HepG2 (cell line): ENCODE measurements at regions not wholly inside any gene's neighbourhood (a gene's known extent, or its start where the extent isn't known, plus 50 kb on each side); places are given as distances from the start of the nearest gene placed in this dataset.

Experiments
- ATAC-seq: fragments of 200-7000 bp; cut with Tn5 transposase; 3 replicates; pipeline ENCODE4 v1.9.1; 2020; ENCODE audit warnings: mild to moderate bottlenecking, moderate library complexity
- BruUV-seq: library from RNA; stranded (reverse); fragments of 400-500 nt; replicated peaks from 2 replicates; lab custom pipeline; 2021; lab: Mats Ljungman, UMichigan
- CTCF ChIA-PET: fragments of 300-600 bp; formaldehyde crosslinking; extraction: SDS; loops from one replicate; lab custom pipeline; 2021; ENCODE audit warnings: low total read pairs, inconsistent platforms, low intra/inter-chr PET ratio; lab: Yijun Ruan, JAX
- POLR2A ChIA-PET: fragments of 350-600 bp; sonication (Branson Sonifier 250); formaldehyde crosslinking; loops from one replicate; lab custom pipeline; 2020; ENCODE audit warnings: antibody characterized with exemption, inconsistent platforms; lab: Yijun Ruan, JAX
- DNase-seq: peaks from one replicate; pipeline ENCODE4 v3.0.0-alpha.2; 2015; ENCODE audit warnings: low spot score
- FAIRE-seq: peaks from 3 replicates; lab custom pipeline; 2011; peaks lifted over from hg19 to GRCh38; lab: Jason Lieb, UNC
- H2AFZ ChIP-seq: one replicate; pipeline ENCODE4 v1.6.1; 2011; ENCODE audit warnings: low read length, inconsistent platforms
- H3K27ac ChIP-seq: fragments of 300-600 bp; 3 replicates; pipeline ENCODE4 v1.8.0; 2011; ENCODE audit warnings: mixed run types, mild to moderate bottlenecking, mixed read lengths, low read length, inconsistent platforms; ENCODE audit not compliant: insufficient read depth; ENCODE audit errors: extremely low read length
- H3K27me3 ChIP-seq, 2 experiments: fragments of 200-600 bp in 1 of 2; 2 replicates in 1 of 2; 3 replicates in 1 of 2; pipeline versions ENCODE4 v1.6.0 to v1.8.0; 2011; ENCODE audit warnings: low read length in 2 of 2, mild to moderate bottlenecking in 2 of 2, moderate library complexity in 2 of 2, inconsistent platforms in 1 of 2; ENCODE audit not compliant: insufficient read depth in 2 of 2, control insufficient read depth in 1 of 2
- H3K36me3 ChIP-seq, 2 experiments: fragments of 200-600 bp in 1 of 2; replicated peaks in 1 of 2; 2 replicates in 1 of 2; 3 replicates in 1 of 2; pipeline versions ENCODE4 v1.5.1 to v1.8.0; 2011; ENCODE audit warnings: low read length in 2 of 2, inconsistent platforms in 1 of 2; ENCODE audit not compliant: insufficient read depth in 2 of 2, control insufficient read depth in 1 of 2
- H3K4me1 ChIP-seq: 2 replicates; pipeline ENCODE4 v1.5.1; 2012; ENCODE audit warnings: low read length, inconsistent platforms; ENCODE audit not compliant: insufficient read depth
- H3K4me2 ChIP-seq: 2 replicates; pipeline ENCODE4 v1.6.0; 2011; ENCODE audit warnings: low read depth, low read length, inconsistent platforms
- H3K4me3 ChIP-seq, 3 experiments: fragments of 200-600 bp in 1 of 3; sonication (generic), shearing (Covaris generic) in 1 of 3; replicated peaks in 1 of 3; 2 replicates each; pipeline ENCODE4 v1.5.1; 2011 to 2016; ENCODE audit warnings: low read length in 3 of 3, inconsistent platforms in 2 of 3, low read depth in 2 of 3, mild to moderate bottlenecking in 2 of 3, control low read depth in 1 of 3, mixed read lengths in 1 of 3; ENCODE audit not compliant: insufficient read depth in 1 of 3
- H3K79me2 ChIP-seq: one replicate; pipeline ENCODE4 v1.6.1; 2011; ENCODE audit warnings: low read length, inconsistent platforms; ENCODE audit not compliant: insufficient read depth
- H3K9ac ChIP-seq: 2 replicates; pipeline ENCODE4 v1.6.0; 2011; ENCODE audit warnings: mild to moderate bottlenecking, low read depth, low read length, inconsistent platforms; ENCODE audit not compliant: insufficient read depth
- H3K9me3 ChIP-seq: 2 replicates; pipeline ENCODE4 v1.5.1; 2012; ENCODE audit warnings: mild to moderate bottlenecking, low read length
- H4K20me1 ChIP-seq: 2 replicates; pipeline ENCODE4 v1.6.0; 2011; ENCODE audit warnings: inconsistent platforms, mild to moderate bottlenecking, low read length, moderate library complexity; ENCODE audit not compliant: insufficient read depth
- NCOA5 ChIP-seq: sonication (generic); formaldehyde crosslinking; IDR thresholded peaks from 2 replicates; pipeline ENCODE4 v1.4.0; 2020; ENCODE audit warnings: missing genetic modification reagents
- SRSF1 ChIP-seq: fragments of 200-400 bp; formaldehyde crosslinking; optimal IDR thresholded peaks from 2 replicates; pipeline ENCODE3; 2017; ENCODE audit warnings: mild to moderate bottlenecking, low read depth, low read length, moderate library complexity
- ZNF660 ChIP-seq: sonication (generic); formaldehyde crosslinking; IDR thresholded peaks from 2 replicates; pipeline ENCODE4 v1.5.1; 2020; ENCODE audit warnings: mild to moderate bottlenecking, low read depth, missing genetic modification reagents, borderline replicate concordance
- ZNF703 ChIP-seq: sonication (generic); formaldehyde crosslinking; IDR thresholded peaks from 2 replicates; pipeline ENCODE4 v1.5.1; 2020; ENCODE audit warnings: missing genetic modification reagents, mild to moderate bottlenecking, moderate library complexity, borderline replicate concordance
- WGBS: methylation state at CpG from one replicate; pipeline ENCODE4 v1.1.6; 2017; ENCODE audit warnings: low lambda C conversion rate; 5-methylcytosine and 5-hydroxymethylcytosine counted together
- in situ Hi-C: cut with HindIII; loops from 2 replicates; pipeline ENCODE4 v1.10.0; 2017; ENCODE audit warnings: low pct_unique_long_range_greater_than_20kb; ENCODE audit not compliant: extremely low pct_ligation_motif_present
- intact Hi-C: fragments of 100-400 bp; cut with micrococcal nuclease; formaldehyde crosslinking; loops from one replicate; pipeline ENCODE4 v1.10.0; 2022; ENCODE audit not compliant: unreplicated experiment
- TF ChIP-seq, protein P1 (sequence below): sonication (generic); formaldehyde crosslinking; IDR thresholded peaks from 2 replicates; pipeline ENCODE4 v1.4.0; 2020; ENCODE audit warnings: missing genetic modification reagents
- TF ChIP-seq, protein P2 (sequence below): sonication (generic); formaldehyde crosslinking; IDR thresholded peaks from 2 replicates; pipeline ENCODE4 v1.5.0; 2020; ENCODE audit warnings: missing genetic modification reagents, mild to moderate bottlenecking, borderline replicate concordance

DNA sequence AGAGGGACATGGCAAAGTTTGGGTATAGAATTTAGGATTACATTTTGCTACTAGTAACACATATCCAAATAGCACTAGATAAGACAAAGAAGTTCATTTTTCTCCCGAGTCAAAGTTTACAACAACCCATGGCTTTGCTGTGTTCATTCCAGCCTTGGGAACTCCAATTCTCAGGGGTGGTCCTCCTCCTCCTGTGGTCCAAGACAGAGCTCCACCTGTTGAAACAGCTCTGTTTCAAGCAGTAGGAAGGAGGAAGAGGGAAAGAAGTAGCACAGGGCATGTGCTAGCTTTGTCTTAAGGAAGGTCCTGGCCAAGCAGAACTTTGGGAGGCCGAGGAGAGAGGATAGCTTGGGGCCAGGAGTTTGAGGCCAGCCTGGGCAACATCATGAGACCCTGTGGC, 113.8 kb upstream of the SIX2 start (continued):
- TF ChIP-seq, protein P1, sequence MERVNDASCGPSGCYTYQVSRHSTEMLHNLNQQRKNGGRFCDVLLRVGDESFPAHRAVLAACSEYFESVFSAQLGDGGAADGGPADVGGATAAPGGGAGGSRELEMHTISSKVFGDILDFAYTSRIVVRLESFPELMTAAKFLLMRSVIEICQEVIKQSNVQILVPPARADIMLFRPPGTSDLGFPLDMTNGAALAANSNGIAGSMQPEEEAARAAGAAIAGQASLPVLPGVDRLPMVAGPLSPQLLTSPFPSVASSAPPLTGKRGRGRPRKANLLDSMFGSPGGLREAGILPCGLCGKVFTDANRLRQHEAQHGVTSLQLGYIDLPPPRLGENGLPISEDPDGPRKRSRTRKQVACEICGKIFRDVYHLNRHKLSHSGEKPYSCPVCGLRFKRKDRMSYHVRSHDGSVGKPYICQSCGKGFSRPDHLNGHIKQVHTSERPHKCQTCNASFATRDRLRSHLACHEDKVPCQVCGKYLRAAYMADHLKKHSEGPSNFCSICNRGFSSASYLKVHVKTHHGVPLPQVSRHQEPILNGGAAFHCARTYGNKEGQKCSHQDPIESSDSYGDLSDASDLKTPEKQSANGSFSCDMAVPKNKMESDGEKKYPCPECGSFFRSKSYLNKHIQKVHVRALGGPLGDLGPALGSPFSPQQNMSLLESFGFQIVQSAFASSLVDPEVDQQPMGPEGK (CRISPR knock-in tag): no peak
- TF ChIP-seq ZNF703 (CRISPR knock-in tag) (no peak), ZNF660 (no peak), NCOA5 (no peak)
- TF ChIP-seq, protein P2, sequence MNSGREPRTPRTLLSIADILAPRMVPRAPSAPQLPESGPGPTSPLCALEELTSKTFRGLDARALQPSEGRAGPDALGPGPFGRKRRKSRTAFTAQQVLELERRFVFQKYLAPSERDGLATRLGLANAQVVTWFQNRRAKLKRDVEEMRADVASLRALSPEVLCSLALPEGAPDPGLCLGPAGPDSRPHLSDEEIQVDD (CRISPR knock-in tag): no peak

DNA sequence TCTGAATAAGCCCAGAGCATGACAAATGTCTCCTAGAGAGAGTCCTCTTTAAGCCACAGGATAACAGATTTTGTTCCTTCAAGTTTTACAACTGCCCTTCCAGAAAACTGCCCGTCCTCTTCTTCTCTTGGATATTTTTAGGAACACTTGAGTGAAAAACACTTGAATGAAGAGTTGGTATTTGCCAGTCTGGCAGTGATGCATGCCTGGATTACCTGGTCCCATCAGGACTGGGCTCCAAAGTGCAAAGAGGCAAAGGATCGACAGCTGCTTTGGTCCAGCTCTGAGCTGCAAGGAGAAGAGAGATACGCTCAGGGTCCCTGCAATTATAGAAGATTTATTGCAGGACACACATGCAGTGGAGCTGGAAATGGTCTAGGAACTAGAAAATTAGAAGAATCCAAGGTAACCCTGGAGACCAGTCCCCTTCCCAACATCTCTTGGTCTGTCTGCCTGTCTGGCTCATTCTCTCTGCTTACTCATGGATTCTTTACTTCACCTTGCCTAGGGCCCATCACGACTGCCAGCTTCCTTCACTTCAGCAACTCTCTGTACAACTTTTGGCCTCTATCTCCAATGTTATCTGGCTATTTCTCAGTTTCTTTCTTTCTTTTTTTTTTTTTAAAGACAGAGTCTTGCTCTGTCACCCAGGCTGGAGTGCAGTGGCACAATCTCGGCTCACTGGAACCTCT, 112.1 kb upstream of the SIX2 start:
- in situ Hi-C loops: no loop called here
- no peak for TF ChIP-seq SRSF1
- H3K27me3 ChIP-seq: 0 out of 5 replicates have a peak, but pooled peaks cover 0 to 4% of the 10 kb centered on the region in 2 experiments
- H3K27ac ChIP-seq: no peak overlapping the region
- H3K36me3 ChIP-seq: no peaks in the 10 kb centered on the region
- WGBS: 22% methylated on average over 5 of the region's 5 CpGs
- no peak overlapping the region for H2AFZ ChIP-seq
- ATAC-seq (no peak), DNase-seq (no peak), FAIRE-seq (no peak)
- ChIA-PET CTCF (no interaction called here), POLR2A (no interaction called here)
- no peaks in the 10 kb centered on the region for H3K79me2 ChIP-seq
- no peak overlapping the region for H3K4me3 ChIP-seq
- 0 out of 2 replicates have a peak, but pooled peaks cover 8% of the 10 kb centered on the region for H3K4me1 ChIP-seq
- intact Hi-C loops: no loop called here
- no peak overlapping the region for H3K9ac ChIP-seq
- BruUV-seq: no TSS peak
- no peaks in the 10 kb centered on the region for H4K20me1 ChIP-seq
- no peaks in the 10 kb centered on the region for H3K9me3 ChIP-seq
- no peak overlapping the region for H3K4me2 ChIP-seq
